ENCODE measurements at regions not wholly inside any gene's neighbourhood (a gene's known extent, or its start where the extent isn't known, plus 50 kb on each side); places are given as distances from the start of the nearest gene placed in this dataset.

GRCh38 chr1:34296059-34296458, 119.4 kb downstream of the C1orf94 start:
- no peak overlapping the region for H3K4me2 ChIP-seq
- H3K27ac ChIP-seq = no peak overlapping the region
- no peaks in the 10 kb centered on the region for H3K4me1 ChIP-seq
- ChIA-PET POLR2A (no interaction called here), CTCF (no interaction called here)
- no peak for DNase-seq (ENCODE audit: low read depth in 1 of 2, low spot score in 1 of 2)
- ATAC-seq = no peak
- WGBS (ENCODE audit: missing lambda C conversion rate) = 5% methylated on average over 6 of the region's 6 CpGs
- H3K9me3 ChIP-seq = no peaks in the 10 kb centered on the region
- H3K4me3 ChIP-seq = no peak overlapping the region
- FAIRE-seq = no peak
- no peak for TF ChIP-seq POLR2AphosphoS2 (conservative IDR thresholded peaks at IDR 0.05; ENCODE audit: low read length)
- no peak for TF ChIP-seq ZC3H11A (IDR thresholded peaks at IDR 0.05)
- TF ChIP-seq ELK1 (IDR thresholded peaks at IDR 0.05; ENCODE audit: low read depth, low read length) = no peak
- no peak for TF ChIP-seq SMC3 (IDR thresholded peaks at IDR 0.05)
- no peak for TF ChIP-seq EP300 (IDR thresholded peaks at IDR 0.05)
- TF ChIP-seq ZFP36 (IDR thresholded peaks at IDR 0.05; ENCODE audit: borderline replicate concordance, partially characterized antibody) = no peak
- no peak for TF ChIP-seq MYC (IDR thresholded peaks at IDR 0.05; ENCODE audit: borderline replicate concordance, low read length)

- no peak for ATAC-seq
- Histone ChIP-seq H3K27ac (no peak overlapping the region), H3K4me3 (no peak overlapping the region), H3K4me1 (no peaks in the 10 kb centered on the region), H3K4me2 (no peak overlapping the region), H3K9me3 (no peaks in the 10 kb centered on the region)
- ChIA-PET CTCF (no interaction called here), POLR2A (no interaction called here)
- WGBS (ENCODE audit: missing lambda C conversion rate) = 5% methylated on average over 1 of the region's 1 CpG
- no peak for TF ChIP-seq HMGXB4 (CRISPR knock-in tag; IDR thresholded peaks at IDR 0.05; ENCODE audit: borderline replicate concordance)
- TF ChIP-seq POLR2AphosphoS2 (conservative IDR thresholded peaks at IDR 0.05; ENCODE audit: low read length) = no peak
- no peak for TF ChIP-seq ELK1 (IDR thresholded peaks at IDR 0.05; ENCODE audit: low read depth, low read length)
- no peak for TF ChIP-seq PBX3 (IDR thresholded peaks at IDR 0.05)
- TF ChIP-seq CTCF (IDR thresholded peaks at IDR 0.05) = no peak
- TF ChIP-seq RARB (CRISPR knock-in tag; IDR thresholded peaks at IDR 0.05) = no peak
- TF ChIP-seq MAFK (IDR thresholded peaks at IDR 0.05; ENCODE audit: partially characterized antibody) = no peak
- TF ChIP-seq BHLHE40 (IDR thresholded peaks at IDR 0.05; ENCODE audit: low read depth, low read length) = no peak
- no peak for TF ChIP-seq RFX5 (IDR thresholded peaks at IDR 0.05)
- TF ChIP-seq EP300 (IDR thresholded peaks at IDR 0.05) = no peak
- no peak for TF ChIP-seq MAX (IDR thresholded peaks at IDR 0.05)
- no peak for TF ChIP-seq MYC (IDR thresholded peaks at IDR 0.05; ENCODE audit: borderline replicate concordance, low read length)
- TF ChIP-seq HES2 (IDR thresholded peaks at IDR 0.05) = no peak
- TF ChIP-seq SREBF2 (IDR thresholded peaks at IDR 0.05) = no peak
- no peak for TF ChIP-seq GATA3 (IDR thresholded peaks at IDR 0.05; ENCODE audit: borderline replicate concordance)
- TF ChIP-seq PHF8 (IDR thresholded peaks at IDR 0.05; ENCODE audit: borderline replicate concordance, low read depth) = no peak
- no peak for TF ChIP-seq ZNF302 (CRISPR knock-in tag; IDR thresholded peaks at IDR 0.05)
- no peak for TF ChIP-seq TP53 (CRISPR knock-in tag; IDR thresholded peaks at IDR 0.05)
- no peak for TF ChIP-seq JUNB (IDR thresholded peaks at IDR 0.05)
- no peak for TF ChIP-seq MAZ (IDR thresholded peaks at IDR 0.05; ENCODE audit: borderline replicate concordance, low read depth, low read length)
- FAIRE-seq = no peak
- DNase-seq (ENCODE audit: low read depth in 1 of 2, low spot score in 1 of 2) = no peak
Observed at GRCh38 chr1:34302798-34303197, 126.1 kb downstream of the C1orf94 start.
